ENCODE measurements at regions not wholly inside any gene's neighbourhood (a gene's known extent, or its start where the extent isn't known, plus 50 kb on each side); places are given as distances from the start of the nearest gene placed in this dataset.

DNA sequence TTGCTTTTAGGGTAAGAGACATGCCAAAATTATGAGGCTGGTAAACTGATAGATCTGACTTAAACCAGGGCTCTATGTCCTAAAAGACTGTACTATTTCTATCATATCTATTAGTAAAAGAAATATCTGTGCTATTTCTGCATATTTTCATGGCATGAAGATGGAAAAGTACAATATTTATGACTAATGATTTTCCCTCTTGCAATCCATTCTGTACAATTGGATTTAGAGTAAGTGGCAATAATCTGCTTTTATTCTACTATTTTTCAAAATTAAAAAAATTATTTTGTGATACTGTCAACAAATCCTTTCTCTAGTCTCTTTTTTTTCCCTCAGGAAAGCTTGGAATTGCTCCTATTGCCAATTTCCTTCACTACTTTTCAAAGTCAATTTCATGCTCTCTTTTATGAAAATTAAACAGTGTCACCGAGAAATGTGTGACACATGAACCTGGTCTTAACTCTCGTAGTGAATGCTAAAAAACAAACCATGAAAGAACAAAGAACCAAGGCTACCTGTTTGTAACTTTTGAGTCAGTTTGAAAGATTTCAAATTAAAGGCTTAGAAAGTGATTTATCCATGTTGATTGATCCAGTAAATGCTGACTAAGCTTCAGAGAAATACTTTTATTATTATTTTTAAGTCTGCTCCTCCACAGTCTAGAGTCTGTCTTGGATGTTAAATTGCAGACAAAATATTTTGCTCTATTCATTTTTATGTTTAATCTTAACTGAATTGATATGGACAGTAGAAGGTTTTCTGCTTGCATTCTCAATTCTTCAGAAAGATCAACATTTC is 262.7 kb upstream of the CHRM2 start:
- Histone ChIP-seq H3K4me3 (ENCODE audit: low read depth, low read length) (no peak overlapping the region), H3K36me3 (ENCODE audit: control insufficient read depth, insufficient read depth, low read length) (no peaks in the 10 kb centered on the region), H3K27me3 (ENCODE audit: control insufficient read depth, insufficient read depth, low read length) (no peaks in the 10 kb centered on the region)
- TF ChIP-seq, protein P1, sequence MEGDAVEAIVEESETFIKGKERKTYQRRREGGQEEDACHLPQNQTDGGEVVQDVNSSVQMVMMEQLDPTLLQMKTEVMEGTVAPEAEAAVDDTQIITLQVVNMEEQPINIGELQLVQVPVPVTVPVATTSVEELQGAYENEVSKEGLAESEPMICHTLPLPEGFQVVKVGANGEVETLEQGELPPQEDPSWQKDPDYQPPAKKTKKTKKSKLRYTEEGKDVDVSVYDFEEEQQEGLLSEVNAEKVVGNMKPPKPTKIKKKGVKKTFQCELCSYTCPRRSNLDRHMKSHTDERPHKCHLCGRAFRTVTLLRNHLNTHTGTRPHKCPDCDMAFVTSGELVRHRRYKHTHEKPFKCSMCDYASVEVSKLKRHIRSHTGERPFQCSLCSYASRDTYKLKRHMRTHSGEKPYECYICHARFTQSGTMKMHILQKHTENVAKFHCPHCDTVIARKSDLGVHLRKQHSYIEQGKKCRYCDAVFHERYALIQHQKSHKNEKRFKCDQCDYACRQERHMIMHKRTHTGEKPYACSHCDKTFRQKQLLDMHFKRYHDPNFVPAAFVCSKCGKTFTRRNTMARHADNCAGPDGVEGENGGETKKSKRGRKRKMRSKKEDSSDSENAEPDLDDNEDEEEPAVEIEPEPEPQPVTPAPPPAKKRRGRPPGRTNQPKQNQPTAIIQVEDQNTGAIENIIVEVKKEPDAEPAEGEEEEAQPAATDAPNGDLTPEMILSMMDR (IDR thresholded peaks at IDR 0.05; ENCODE audit: insufficient read depth, low read length, poor library complexity, severe bottlenecking) = no peak
- no peak for DNase-seq (ENCODE audit: low read depth)

DNA sequence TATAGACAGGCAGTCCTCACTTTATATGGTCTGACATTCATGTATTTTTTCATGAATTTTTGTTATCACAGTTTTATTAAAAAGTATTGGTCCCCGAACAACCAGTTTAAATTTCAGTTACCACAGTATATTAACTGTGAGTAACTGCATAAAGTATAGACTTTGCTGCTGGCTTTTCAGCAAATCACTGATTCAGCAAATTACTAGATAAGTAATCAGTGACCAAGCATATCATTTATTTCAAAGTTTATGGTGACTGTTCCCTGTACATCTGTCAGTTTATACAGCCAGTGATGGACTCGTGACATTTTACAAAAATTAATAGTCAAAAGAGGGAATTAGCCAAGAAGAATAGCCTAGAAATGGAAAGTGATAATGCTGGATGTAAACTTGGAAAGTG is 266.7 kb upstream of the CHRM2 start:
- Histone ChIP-seq H3K27me3 (ENCODE audit: control insufficient read depth, insufficient read depth, low read length) (no peaks in the 10 kb centered on the region), H3K4me3 (ENCODE audit: low read depth, low read length) (no peak overlapping the region), H3K36me3 (ENCODE audit: control insufficient read depth, insufficient read depth, low read length) (no peaks in the 10 kb centered on the region)
- TF ChIP-seq, protein P1 (IDR thresholded peaks at IDR 0.05; ENCODE audit: insufficient read depth, low read length, poor library complexity, severe bottlenecking) = no peak
- DNase-seq (ENCODE audit: low read depth) = no peak

DNA sequence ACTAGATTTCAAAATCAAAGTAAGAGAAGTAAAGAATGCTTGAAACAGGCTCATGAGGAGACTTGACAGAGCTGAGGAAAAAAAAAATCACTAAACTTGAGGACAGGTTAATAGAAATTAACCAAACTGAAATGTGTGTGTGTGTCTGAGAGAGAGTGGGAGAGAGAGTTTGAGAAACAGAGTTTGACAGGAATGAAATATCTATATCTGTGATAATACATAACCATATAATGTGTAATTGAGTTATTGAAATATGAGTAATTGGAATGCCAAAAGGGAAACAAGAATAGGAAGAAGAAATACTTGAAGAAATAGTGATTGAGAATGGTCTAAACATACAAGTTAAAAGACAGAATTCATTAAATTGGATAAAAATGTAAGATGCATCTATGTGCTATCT is 268.0 kb upstream of the CHRM2 start:
- TF ChIP-seq, protein P1 (IDR thresholded peaks at IDR 0.05; ENCODE audit: insufficient read depth, low read length, poor library complexity, severe bottlenecking) = no peak
- no peak for DNase-seq (ENCODE audit: low read depth)
- no peaks in the 10 kb centered on the region for H3K27me3 ChIP-seq (ENCODE audit: control insufficient read depth, insufficient read depth, low read length)
- no peak overlapping the region for H3K4me3 ChIP-seq (ENCODE audit: low read depth, low read length)
- no peaks in the 10 kb centered on the region for H3K36me3 ChIP-seq (ENCODE audit: control insufficient read depth, insufficient read depth, low read length)

DNA sequence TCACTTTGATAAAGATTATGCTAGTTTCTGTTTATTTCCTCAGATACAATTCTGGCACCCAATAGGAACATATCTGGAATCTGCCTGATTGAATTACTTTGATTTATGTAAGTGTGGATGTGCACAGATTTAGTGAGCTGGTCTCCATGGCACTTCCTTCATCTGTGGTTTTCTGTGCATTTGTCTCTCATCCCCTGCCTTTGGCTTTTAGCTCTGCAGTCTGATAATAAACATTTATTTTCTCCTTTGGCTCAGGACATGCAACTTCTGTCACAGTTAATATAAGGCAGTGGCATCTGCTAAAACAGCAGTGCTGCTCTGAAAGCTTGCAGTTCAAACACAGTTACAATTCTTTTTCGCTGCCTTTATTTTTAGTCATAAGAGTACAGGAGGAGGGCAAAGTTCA is 273.7 kb upstream of the CHRM2 start:
- H3K4me3 ChIP-seq (ENCODE audit: low read depth, low read length) = no peak overlapping the region

DNA sequence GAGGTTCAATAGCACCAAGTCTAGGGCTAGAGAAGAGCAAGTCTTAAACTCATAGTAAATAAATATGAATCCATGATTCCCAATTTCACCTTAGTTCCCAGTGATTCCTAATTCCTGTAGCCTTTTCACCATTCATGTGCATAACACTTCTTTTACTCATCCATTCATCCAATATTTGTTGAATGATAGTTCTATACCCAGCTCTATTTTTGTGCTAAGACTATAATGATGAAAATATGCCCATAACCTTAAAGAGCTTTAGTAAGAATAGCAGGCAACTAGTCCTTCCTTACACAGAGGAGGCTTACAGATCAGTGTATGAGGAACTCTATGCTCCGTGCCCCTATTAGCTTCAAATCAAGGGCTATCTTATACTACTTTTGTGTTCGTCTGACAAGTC is 280.2 kb upstream of the CHRM2 start:
- no peak for DNase-seq (ENCODE audit: low read depth)
- TF ChIP-seq, protein P1 (IDR thresholded peaks at IDR 0.05; ENCODE audit: insufficient read depth, low read length, poor library complexity, severe bottlenecking) = no peak

More for the DNA sequence above, 273.7 kb upstream of the CHRM2 start:
- DNase-seq (ENCODE audit: low read depth) = no peak
- no peaks in the 10 kb centered on the region for H3K36me3 ChIP-seq (ENCODE audit: control insufficient read depth, insufficient read depth, low read length)
- no peaks in the 10 kb centered on the region for H3K27me3 ChIP-seq (ENCODE audit: control insufficient read depth, insufficient read depth, low read length)
- TF ChIP-seq, protein P1 (IDR thresholded peaks at IDR 0.05; ENCODE audit: insufficient read depth, low read length, poor library complexity, severe bottlenecking) = no peak

More for the DNA sequence above, 280.2 kb upstream of the CHRM2 start:
- no peaks in the 10 kb centered on the region for H3K27me3 ChIP-seq (ENCODE audit: control insufficient read depth, insufficient read depth, low read length)
- H3K36me3 ChIP-seq (ENCODE audit: control insufficient read depth, insufficient read depth, low read length) = no peaks in the 10 kb centered on the region
- no peak overlapping the region for H3K4me3 ChIP-seq (ENCODE audit: low read depth, low read length)
